ENCODE measurements at regions not wholly inside any gene's neighbourhood (a gene's known extent, or its start where the extent isn't known, plus 50 kb on each side); places are given as distances from the start of the nearest gene placed in this dataset.

GRCh38 chr16:73190688-73191659, 143.0 kb upstream of the ZFHX3 start:
- Histone ChIP-seq H3K27ac (ENCODE audit: insufficient read depth, low read length) (no peak overlapping the region), H3K4me1 (ENCODE audit: control insufficient read depth, extremely low read depth, insufficient read depth, low read length) (no peaks in the 10 kb centered on the region), H3K79me2 (ENCODE audit: control insufficient read depth, insufficient read depth, low read length) (no peaks in the 10 kb centered on the region), H3K4me3 (replicated peaks in 1 of 4; ENCODE audit: control extremely low read depth in 1 of 4, insufficient read depth in 1 of 4, low read depth in 3 of 4, low read length in 4 of 4) (no peak overlapping the region), H3K4me2 (ENCODE audit: extremely low read depth, insufficient read depth, low read length) (no peak overlapping the region), H4K20me1 (ENCODE audit: control insufficient read depth, extremely low read depth, insufficient read depth, low read length) (no peaks in the 10 kb centered on the region), H3K27me3 (ENCODE audit: control insufficient read depth, insufficient read depth, low read length) (no peaks in the 10 kb centered on the region), H2AFZ (ENCODE audit: low read length) (no peak overlapping the region), H3K9me3 (ENCODE audit: control insufficient read depth, insufficient read depth, low read depth, low read length) (no peaks in the 10 kb centered on the region), H3K9ac (ENCODE audit: insufficient read depth, low read length) (no peak overlapping the region), H3K36me3 (ENCODE audit: control insufficient read depth, insufficient read depth, low read length) (no peaks in the 10 kb centered on the region)
- no peak for DNase-seq (ENCODE audit: low read depth in 2 of 2)
- no peak for TF ChIP-seq CTCF (conservative IDR thresholded peaks at IDR 0.05 in 1 of 2, IDR thresholded peaks at IDR 0.05 in 1 of 2; ENCODE audit: low read depth in 1 of 2, low read length in 2 of 2)
- no peak for TF ChIP-seq EZH2 (IDR thresholded peaks at IDR 0.05; ENCODE audit: low read length, missing control alignments)

- DNase-seq (ENCODE audit: low read depth in 2 of 2), result no peak
- no peak overlapping the region for H3K4me2 ChIP-seq (ENCODE audit: extremely low read depth, insufficient read depth, low read length)
- no peaks in the 10 kb centered on the region for H3K4me1 ChIP-seq (ENCODE audit: control insufficient read depth, extremely low read depth, insufficient read depth, low read length)
- no peaks in the 10 kb centered on the region for H3K9me3 ChIP-seq (ENCODE audit: control insufficient read depth, insufficient read depth, low read depth, low read length)
- H3K27me3 ChIP-seq (ENCODE audit: control insufficient read depth, insufficient read depth, low read length), result no peaks in the 10 kb centered on the region
- H3K79me2 ChIP-seq (ENCODE audit: control insufficient read depth, insufficient read depth, low read length), result no peaks in the 10 kb centered on the region
- no peak for TF ChIP-seq EZH2 (IDR thresholded peaks at IDR 0.05; ENCODE audit: low read length, missing control alignments)
- no peak for TF ChIP-seq CTCF (conservative IDR thresholded peaks at IDR 0.05 in 1 of 2, IDR thresholded peaks at IDR 0.05 in 1 of 2; ENCODE audit: low read depth in 1 of 2, low read length in 2 of 2)
- H3K36me3 ChIP-seq (ENCODE audit: control insufficient read depth, insufficient read depth, low read length), result no peaks in the 10 kb centered on the region
- no peak overlapping the region for H3K9ac ChIP-seq (ENCODE audit: insufficient read depth, low read length)
- H4K20me1 ChIP-seq (ENCODE audit: control insufficient read depth, extremely low read depth, insufficient read depth, low read length), result no peaks in the 10 kb centered on the region
- no peak overlapping the region for H3K4me3 ChIP-seq (replicated peaks in 1 of 4; ENCODE audit: control extremely low read depth in 1 of 4, insufficient read depth in 1 of 4, low read depth in 3 of 4, low read length in 4 of 4)
- no peak overlapping the region for H3K27ac ChIP-seq (ENCODE audit: insufficient read depth, low read length)
- no peak overlapping the region for H2AFZ ChIP-seq (ENCODE audit: low read length)
These were observed 142.3 kb upstream of the ZFHX3 start for GRCh38 chr16:73190256-73190655.

- TF ChIP-seq EZH2 (IDR thresholded peaks at IDR 0.05; ENCODE audit: low read length, missing control alignments), result no peak
- TF ChIP-seq CTCF (conservative IDR thresholded peaks at IDR 0.05 in 1 of 2, IDR thresholded peaks at IDR 0.05 in 1 of 2; ENCODE audit: low read depth in 1 of 2, low read length in 2 of 2), result no peak
- H4K20me1 ChIP-seq (ENCODE audit: control insufficient read depth, extremely low read depth, insufficient read depth, low read length), result no peaks in the 10 kb centered on the region
- H3K36me3 ChIP-seq (ENCODE audit: control insufficient read depth, insufficient read depth, low read length), result no peaks in the 10 kb centered on the region
- no peak overlapping the region for H3K4me3 ChIP-seq (replicated peaks in 1 of 4; ENCODE audit: control extremely low read depth in 1 of 4, insufficient read depth in 1 of 4, low read depth in 3 of 4, low read length in 4 of 4)
- H3K4me1 ChIP-seq (ENCODE audit: control insufficient read depth, extremely low read depth, insufficient read depth, low read length), result no peaks in the 10 kb centered on the region
- no peak overlapping the region for H2AFZ ChIP-seq (ENCODE audit: low read length)
- no peaks in the 10 kb centered on the region for H3K9me3 ChIP-seq (ENCODE audit: control insufficient read depth, insufficient read depth, low read depth, low read length)
- H3K27ac ChIP-seq (ENCODE audit: insufficient read depth, low read length), result no peak overlapping the region
- H3K79me2 ChIP-seq (ENCODE audit: control insufficient read depth, insufficient read depth, low read length), result no peaks in the 10 kb centered on the region
- no peaks in the 10 kb centered on the region for H3K27me3 ChIP-seq (ENCODE audit: control insufficient read depth, insufficient read depth, low read length)
- DNase-seq (ENCODE audit: low read depth in 2 of 2), result no peak
- H3K4me2 ChIP-seq (ENCODE audit: extremely low read depth, insufficient read depth, low read length), result no peak overlapping the region
- no peak overlapping the region for H3K9ac ChIP-seq (ENCODE audit: insufficient read depth, low read length)
These were observed 141.2 kb upstream of the ZFHX3 start for GRCh38 chr16:73189136-73189535.

All from fibroblast of lung (primary cell).